AG04450 (cell line): ENCODE measurements at regions not wholly inside any gene's neighbourhood (a gene's known extent, or its start where the extent isn't known, plus 50 kb on each side); places are given as distances from the start of the nearest gene placed in this dataset.

Experiments used
- CTCF ChIA-PET: fragments of 300-600, 350-600 bp; formaldehyde crosslinking; extraction: SDS; loops from one replicate; lab custom pipeline; 2022; ENCODE audit warnings: antibody characterized with exemption, inconsistent platforms; lab: Charles Lee
- POLR2A ChIA-PET: fragments of 350-600 bp; formaldehyde crosslinking; extraction: SDS; loops from one replicate; lab custom pipeline; 2021; ENCODE audit warnings: antibody characterized with exemption, inconsistent platforms; lab: Yijun Ruan, JAX
- DNase-seq: peaks from one replicate; pipeline ENCODE4 v3.0.0-alpha.2; 2011; ENCODE audit warnings: low read depth, low spot score
- H3K27ac ChIP-seq: one replicate; pipeline ENCODE4 v1.5.1; 2012; ENCODE audit warnings: low read depth, low read length, control low read depth
- H3K27me3 ChIP-seq: one replicate; pipeline ENCODE4 v1.6.0; 2012; ENCODE audit warnings: low read length; ENCODE audit not compliant: control insufficient read depth, insufficient read depth
- H3K4me3 ChIP-seq: 2 replicates; pipeline ENCODE4 v1.5.1; 2011; ENCODE audit warnings: mild to moderate bottlenecking, low read depth, low read length, control low read depth
- H3K9me3 ChIP-seq: 2 replicates; pipeline ENCODE4 v1.5.1; 2012; ENCODE audit warnings: low read length; ENCODE audit not compliant: control insufficient read depth, insufficient read depth
- TF ChIP-seq, protein P1 (sequence below): IDR thresholded peaks from 2 replicates; pipeline ENCODE4 v1.5.1; 2011; ENCODE audit warnings: low read depth, low read length, control low read depth, inconsistent platforms

- DNase-seq = no peak
- TF ChIP-seq, protein P1, sequence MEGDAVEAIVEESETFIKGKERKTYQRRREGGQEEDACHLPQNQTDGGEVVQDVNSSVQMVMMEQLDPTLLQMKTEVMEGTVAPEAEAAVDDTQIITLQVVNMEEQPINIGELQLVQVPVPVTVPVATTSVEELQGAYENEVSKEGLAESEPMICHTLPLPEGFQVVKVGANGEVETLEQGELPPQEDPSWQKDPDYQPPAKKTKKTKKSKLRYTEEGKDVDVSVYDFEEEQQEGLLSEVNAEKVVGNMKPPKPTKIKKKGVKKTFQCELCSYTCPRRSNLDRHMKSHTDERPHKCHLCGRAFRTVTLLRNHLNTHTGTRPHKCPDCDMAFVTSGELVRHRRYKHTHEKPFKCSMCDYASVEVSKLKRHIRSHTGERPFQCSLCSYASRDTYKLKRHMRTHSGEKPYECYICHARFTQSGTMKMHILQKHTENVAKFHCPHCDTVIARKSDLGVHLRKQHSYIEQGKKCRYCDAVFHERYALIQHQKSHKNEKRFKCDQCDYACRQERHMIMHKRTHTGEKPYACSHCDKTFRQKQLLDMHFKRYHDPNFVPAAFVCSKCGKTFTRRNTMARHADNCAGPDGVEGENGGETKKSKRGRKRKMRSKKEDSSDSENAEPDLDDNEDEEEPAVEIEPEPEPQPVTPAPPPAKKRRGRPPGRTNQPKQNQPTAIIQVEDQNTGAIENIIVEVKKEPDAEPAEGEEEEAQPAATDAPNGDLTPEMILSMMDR = no peak
- POLR2A ChIA-PET = no interaction called here
- Histone ChIP-seq H3K27ac (no peak overlapping the region), H3K4me3 (no peak overlapping the region), H3K27me3 (no peaks in the 10 kb centered on the region), H3K9me3 (no peaks in the 10 kb centered on the region)
- CTCF ChIA-PET = no interaction called here
These were observed 210.1 kb downstream of the KDR start for GRCh38 chr4:54915276-54915675.

GRCh38 chr4:54914781-54915180 is 210.6 kb downstream of the KDR start:
- CTCF ChIA-PET = no interaction called here

GRCh38 chr4:54913751-54914526 is 211.5 kb downstream of the KDR start:
- Histone ChIP-seq H3K4me3 (no peak overlapping the region), H3K27ac (no peak overlapping the region), H3K27me3 (no peaks in the 10 kb centered on the region), H3K9me3 (no peaks in the 10 kb centered on the region)
- POLR2A ChIA-PET = no interaction called here
- CTCF ChIA-PET = no interaction called here
- no peak for DNase-seq
- TF ChIP-seq, protein P1 = no peak

More at GRCh38 chr4:54914781-54915180, 210.6 kb downstream of the KDR start:
- POLR2A ChIA-PET = no interaction called here
- no peak overlapping the region for H3K27ac ChIP-seq
- no peaks in the 10 kb centered on the region for H3K9me3 ChIP-seq
- H3K4me3 ChIP-seq = no peak overlapping the region
- no peaks in the 10 kb centered on the region for H3K27me3 ChIP-seq
- DNase-seq = no peak
- TF ChIP-seq, protein P1 = no peak

GRCh38 chr4:54912155-54912554 is 213.2 kb downstream of the KDR start:
- Histone ChIP-seq H3K9me3 (no peaks in the 10 kb centered on the region), H3K4me3 (no peak overlapping the region), H3K27ac (no peak overlapping the region), H3K27me3 (no peaks in the 10 kb centered on the region)
- ChIA-PET CTCF (no interaction called here), POLR2A (no interaction called here)
- no peak for DNase-seq
- TF ChIP-seq, protein P1 = no peak

DNA sequence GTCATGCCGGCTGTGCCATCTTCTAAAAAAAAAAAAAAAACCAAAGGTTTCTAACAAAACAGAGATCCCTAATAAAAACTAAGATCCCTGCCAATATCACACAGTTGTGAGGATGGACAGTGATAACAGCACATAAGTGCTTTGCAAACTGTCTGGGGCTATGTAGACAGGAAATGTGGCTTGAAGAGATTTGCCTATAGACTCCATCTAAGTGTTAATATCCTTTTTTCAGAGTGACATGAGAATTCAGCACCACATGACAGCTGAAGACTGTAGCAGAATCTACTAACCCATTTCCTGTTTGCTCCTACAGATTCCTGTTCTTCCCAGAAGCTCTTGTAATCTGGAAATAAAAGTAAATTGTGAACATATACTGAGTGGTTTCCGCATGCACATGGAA is 215.4 kb downstream of the KDR start:
- H3K4me3 ChIP-seq = no peak overlapping the region
- H3K27ac ChIP-seq = no peak overlapping the region
- TF ChIP-seq, protein P1 = no peak
- H3K9me3 ChIP-seq = no peaks in the 10 kb centered on the region
- ChIA-PET POLR2A (no interaction called here), CTCF (no interaction called here)
- H3K27me3 ChIP-seq = no peaks in the 10 kb centered on the region
- DNase-seq = no peak
